HCT116 (cell line): ENCODE measurements at regions not wholly inside any gene's neighbourhood (a gene's known extent, or its start where the extent isn't known, plus 50 kb on each side); places are given as distances from the start of the nearest gene placed in this dataset.

Experiments
- CTCF ChIP-seq, 3 experiments: fragments of 200-600 bp in 1 of 3; sonication (generic) in 1 of 3; IDR thresholded peaks in 2 of 3; conservative IDR thresholded peaks in 1 of 3; 2 replicates each; pipeline ENCODE4 v1.5.1; 2012 to 2017; ENCODE audit warnings: low read depth in 2 of 3, low read length in 2 of 3, antibody characterized with exemption in 1 of 3, borderline replicate concordance in 1 of 3, control low read depth in 1 of 3, mild to moderate bottlenecking in 1 of 3, mixed read lengths in 1 of 3, mixed run types in 1 of 3, moderate library complexity in 1 of 3; ENCODE audit not compliant: insufficient read depth in 1 of 3
- EZH2 ChIP-seq: fragments of 200-600 bp; sonication (generic); IDR thresholded peaks from 2 replicates; pipeline ENCODE4 v1.6.1; 2017; ENCODE audit warnings: antibody characterized with exemption, mixed run types
- YY1 ChIP-seq: IDR thresholded peaks from 2 replicates; pipeline ENCODE4 v1.6.1; 2011; ENCODE audit warnings: low read length, low read depth, moderate library complexity, mild to moderate bottlenecking; ENCODE audit not compliant: insufficient replicate concordance; ENCODE audit errors: extremely low read depth
- ZBTB33 ChIP-seq: IDR thresholded peaks from 2 replicates; pipeline ENCODE4 v1.6.1; 2011; ENCODE audit warnings: mild to moderate bottlenecking, low read length, moderate library complexity; ENCODE audit not compliant: insufficient replicate concordance; ENCODE audit errors: extremely low read depth

- TF ChIP-seq CTCF (IDR thresholded peaks at IDR 0.05 in 2 of 3, conservative IDR thresholded peaks at IDR 0.05 in 1 of 3; ENCODE audit: borderline replicate concordance in 1 of 3, insufficient read depth in 1 of 3, low read depth in 2 of 3, low read length in 2 of 3) (0 out of 6 replicates have a peak, but pooled peaks of 1 of the 3 experiments have one; percentile 13), ZBTB33 (no peak), EZH2 (no peak), YY1 (no peak)
Observed at GRCh38 chr17:33522623-33523022, 229.5 kb upstream of the ASIC2 start.
